Heart right ventricle (tissue), 16 donors: ENCODE measurements at regions not wholly inside any gene's neighbourhood (a gene's known extent, or its start where the extent isn't known, plus 50 kb on each side); places are given as distances from the start of the nearest gene placed in this dataset.

ENCODE experiments used
- ATAC-seq, 8 donors: fragments of 200-7000 bp; cut with Tn5 transposase; one replicate each; pipeline ENCODE4 v1.9.1; 2020; ENCODE audit warnings: mild to moderate bottlenecking in 8 of 8, moderate library complexity in 8 of 8, moderate number of reproducible peaks in 1 of 8
- DNase-seq, 2 donors: peaks; one replicate each; pipeline ENCODE4 v3.0.0-alpha.2; 2020
- H3K27ac ChIP-seq, 10 donors: fragments of 200-600 bp; sonication (generic) in 2 of 10; one replicate each; pipeline versions ENCODE4 v1.5.0 to v1.8.0; 2020 to 2022; ENCODE audit warnings: mild to moderate bottlenecking in 3 of 10
- H3K27me3 ChIP-seq, 7 donors: fragments of 200-600 bp; one replicate each; pipeline ENCODE4 v1.8.0; 2021 to 2022; ENCODE audit warnings: mild to moderate bottlenecking in 2 of 7
- H3K36me3 ChIP-seq, 9 donors: fragments of 200-600 bp; sonication (generic) in 1 of 9; one replicate each; pipeline versions ENCODE4 v1.5.0 to v1.8.0; 2020 to 2022; ENCODE audit warnings: mild to moderate bottlenecking in 2 of 9
- H3K4me1 ChIP-seq, 9 donors: fragments of 200-600 bp; sonication (generic) in 1 of 9; one replicate each; pipeline versions ENCODE4 v1.5.0 to v1.8.0; 2020 to 2022; ENCODE audit warnings: mild to moderate bottlenecking in 4 of 9
- H3K4me3 ChIP-seq, 10 donors: fragments of 200-600 bp; sonication (generic) in 2 of 10; one replicate each; pipeline versions ENCODE4 v1.5.0 to v1.8.0; 2020 to 2022; ENCODE audit warnings: mild to moderate bottlenecking in 7 of 10, moderate library complexity in 2 of 10
- H3K9me3 ChIP-seq, 11 donors: fragments of 200-600 bp in 10 of 11; sonication (generic) in 2 of 11; one replicate each; pipeline versions ENCODE4 v1.5.0 to v1.8.0; 2013 to 2022; ENCODE audit warnings: mild to moderate bottlenecking in 2 of 11, control low read depth in 1 of 11, moderate library complexity in 1 of 11
- CTCF ChIP-seq, 9 donors: fragments of 200-600 bp; sonication (generic) in 2 of 9; IDR thresholded peaks; one replicate each; pipeline versions ENCODE4 v1.5.0 to v1.8.0; 2021 to 2022; ENCODE audit warnings: antibody characterized with exemption in 9 of 9, mild to moderate bottlenecking in 5 of 9, moderate library complexity in 1 of 9
- WGBS, 2 donors: extraction: QIAGEN DNeasy Blood & Tissue Kit; methylation state at CpG; one replicate each; pipeline ENCODE4 v1.1.7; 2013; ENCODE audit warnings: inconsistent platforms in 1 of 2; 5-methylcytosine and 5-hydroxymethylcytosine counted together
- intact Hi-C, 10 donors: fragments of 100-400 bp; cut with DNase I; formaldehyde crosslinking; loops; one replicate each; pipeline versions ENCODE4 v1.11.1 to v1.14.2; 2022
- donor health status: Arrhythmogenic right ventricular cardiomyopathy.
- donor health status: ischemic (EF 13 %, LVEDD 7.1; RV severe dilation, severe dysfunction).
- donor health status: healthy with polysubstance abuse.
- donor health status: DM: no; HTN: yes; CAD: no.
- donor health status: DM: no; HTN: no; CAD: no.
- donor health status: ischemic (EF 25% LVEDD 6.9; RV normal size, moderate dysfunction).
- donor health status: ischemic (EF 25% LVEDD 5.7; RV mildly dilated, moderate dysfunction).
- donor health status: healthy.
- donor health status: DM: yes; HTN: yes; CAD: no.
- donor health status: Ischemic cardiomyopathy.
- donor health status: ischemic (EF 35%, LVEDD 5.7; RV mildly dilated, moderate dysfunction).
- donor health status: nonischemic (EF 11% LVEDD 7.7; RV severe dilation, severe dysfunction).
- donor health status: DM: yes; HTN: yes; CAD: no.
- donor health status: PGD.
- donor health status: ischemic (EF 29% LVEDD 5.4; RV normal size, mild dysfunction).
- donor health status: nonischemic (EF 23%, LVEDD 6.1; RV moderate dilation, normal function).

- DNase-seq (no peak), ATAC-seq (no peak)
- no peak overlapping the region for H3K27ac ChIP-seq
- no peak for TF ChIP-seq CTCF (IDR thresholded peaks at IDR 0.05)
- H3K27me3 ChIP-seq, result no peaks in the 10 kb centered on the region
- H3K9me3 ChIP-seq, result no peaks in the 10 kb centered on the region
- no peaks in the 10 kb centered on the region for H3K4me1 ChIP-seq
- intact Hi-C loops, result no loop called here
- H3K4me3 ChIP-seq, result no peak overlapping the region
- no peaks in the 10 kb centered on the region for H3K36me3 ChIP-seq
Observed at GRCh38 chr15:95584088-95584487, 746.4 kb upstream of the NR2F2 start.

GRCh38 chr15:95588056-95588455 is 742.4 kb upstream of the NR2F2 start:
- TF ChIP-seq CTCF (IDR thresholded peaks at IDR 0.05), result no peak
- Histone ChIP-seq H3K4me3 (no peak overlapping the region), H3K27me3 (no peaks in the 10 kb centered on the region), H3K9me3 (no peaks in the 10 kb centered on the region), H3K4me1 (no peaks in the 10 kb centered on the region), H3K27ac (no peak overlapping the region), H3K36me3 (no peaks in the 10 kb centered on the region)
- no peak for ATAC-seq
- intact Hi-C loops, result no loop called here
- DNase-seq, result no peak
- 72 to 80% methylated on average over 2 of the region's 2 CpGs for WGBS, 2 donors

- intact Hi-C loops, result no loop called here
- H3K36me3 ChIP-seq, result no peaks in the 10 kb centered on the region
- no peaks in the 10 kb centered on the region for H3K4me1 ChIP-seq
- ATAC-seq (no peak), DNase-seq (no peak)
- TF ChIP-seq CTCF (IDR thresholded peaks at IDR 0.05), result no peak
- H3K9me3 ChIP-seq, result no peaks in the 10 kb centered on the region
- no peak overlapping the region for H3K27ac ChIP-seq
- H3K27me3 ChIP-seq, result no peaks in the 10 kb centered on the region
- no peak overlapping the region for H3K4me3 ChIP-seq
- 61 to 66% methylated on average over 5 of the region's 5 CpGs for WGBS, 2 donors
Observed at GRCh38 chr15:95590533-95591044, 739.9 kb upstream of the NR2F2 start.

GRCh38 chr15:95591270-95591669 is 739.2 kb upstream of the NR2F2 start:
- intact Hi-C loops, result no loop called here
- 94 to 95% methylated on average over 5 of the region's 5 CpGs for WGBS, 2 donors
- DNase-seq (no peak), ATAC-seq (no peak)
- Histone ChIP-seq H3K4me3 (no peak overlapping the region), H3K27me3 (no peaks in the 10 kb centered on the region), H3K4me1 (no peaks in the 10 kb centered on the region), H3K27ac (no peak overlapping the region), H3K36me3 (no peaks in the 10 kb centered on the region), H3K9me3 (no peaks in the 10 kb centered on the region)
- TF ChIP-seq CTCF (IDR thresholded peaks at IDR 0.05), result no peak

GRCh38 chr15:95591886-95592285 is 738.6 kb upstream of the NR2F2 start:
- no peaks in the 10 kb centered on the region for H3K36me3 ChIP-seq
- ATAC-seq, result no peak
- WGBS, 2 donors, result 62 to 76% methylated on average over 3 of the region's 3 CpGs
- no peaks in the 10 kb centered on the region for H3K9me3 ChIP-seq
- no peak overlapping the region for H3K4me3 ChIP-seq
- intact Hi-C loops, result no loop called here
- peaks cover 0 to 2% (median 0%) of the 10 kb centered on the region in 9 donors for H3K4me1 ChIP-seq
- TF ChIP-seq CTCF (IDR thresholded peaks at IDR 0.05), result no peak
- no peak for DNase-seq
- no peak overlapping the region for H3K27ac ChIP-seq
- no peaks in the 10 kb centered on the region for H3K27me3 ChIP-seq
